ENCODE measurements at regions not wholly inside any gene's neighbourhood (a gene's known extent, or its start where the extent isn't known, plus 50 kb on each side); places are given as distances from the start of the nearest gene placed in this dataset.

GRCh38 chr6:14966906-14967711 lies 278.8 kb upstream of the JARID2 start:
- peaks cover 48% of the 10 kb centered on the region for H3K4me1 Mint-ChIP-seq
- H3K36me3 Mint-ChIP-seq = peaks cover 20% of the 10 kb centered on the region
- no peak for ATAC-seq
- H3K27me3 Mint-ChIP-seq (ENCODE audit: low read depth) = no peaks in the 10 kb centered on the region
- H3K9me3 Mint-ChIP-seq = peaks cover 12% of the 10 kb centered on the region
- 0 out of 2 replicates have a peak overlapping the region, but pooled peaks have one; percentile 57 for H3K27ac Mint-ChIP-seq
- TF ChIP-seq, protein P1, sequence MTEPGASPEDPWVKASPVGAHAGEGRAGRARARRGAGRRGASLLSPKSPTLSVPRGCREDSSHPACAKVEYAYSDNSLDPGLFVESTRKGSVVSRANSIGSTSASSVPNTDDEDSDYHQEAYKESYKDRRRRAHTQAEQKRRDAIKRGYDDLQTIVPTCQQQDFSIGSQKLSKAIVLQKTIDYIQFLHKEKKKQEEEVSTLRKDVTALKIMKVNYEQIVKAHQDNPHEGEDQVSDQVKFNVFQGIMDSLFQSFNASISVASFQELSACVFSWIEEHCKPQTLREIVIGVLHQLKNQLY (CRISPR knock-in tag; IDR thresholded peaks at IDR 0.05) = no peak
- TF ChIP-seq HMGXB4 (CRISPR knock-in tag; IDR thresholded peaks at IDR 0.05) (no peak), ZNF219 (CRISPR knock-in tag; IDR thresholded peaks at IDR 0.05; ENCODE audit: borderline replicate concordance) (no peak), ZNF671 (CRISPR knock-in tag; IDR thresholded peaks at IDR 0.05) (no peak), ARID4B (CRISPR knock-in tag; IDR thresholded peaks at IDR 0.05; ENCODE audit: borderline replicate concordance) (no peak), SP1 (CRISPR knock-in tag; conservative IDR thresholded peaks at IDR 0.05) (no peak), AFF4 (CRISPR knock-in tag; IDR thresholded peaks at IDR 0.05; ENCODE audit: borderline replicate concordance) (no peak), CREM (CRISPR knock-in tag; IDR thresholded peaks at IDR 0.05) (no peak), ZNF263 (CRISPR knock-in tag; IDR thresholded peaks at IDR 0.05; ENCODE audit: low read depth) (no peak), CBFB (CRISPR knock-in tag; IDR thresholded peaks at IDR 0.05; ENCODE audit: low read depth) (no peak), OVOL2 (CRISPR knock-in tag; IDR thresholded peaks at IDR 0.05; ENCODE audit: borderline replicate concordance) (no peak), ATF6 (CRISPR knock-in tag; IDR thresholded peaks at IDR 0.05) (no peak), ETV6 (CRISPR knock-in tag; IDR thresholded peaks at IDR 0.05) (no peak), ZNF121 (CRISPR knock-in tag; IDR thresholded peaks at IDR 0.05) (no peak)
- no peak overlapping the region for H3K4me3 Mint-ChIP-seq
- POLR2A ChIA-PET = no interaction called here
- CTCF ChIA-PET = interaction anchor here (0.6 kb wide), 1 partner anchor 31 kb away, joined by 4 read pairs; no protein-coding TSS in a partner anchor
- DNase-seq (ENCODE audit: low spot score) = no peak
